ENCODE measurements at regions not wholly inside any gene's neighbourhood (a gene's known extent, or its start where the extent isn't known, plus 50 kb on each side); places are given as distances from the start of the nearest gene placed in this dataset.

DNA sequence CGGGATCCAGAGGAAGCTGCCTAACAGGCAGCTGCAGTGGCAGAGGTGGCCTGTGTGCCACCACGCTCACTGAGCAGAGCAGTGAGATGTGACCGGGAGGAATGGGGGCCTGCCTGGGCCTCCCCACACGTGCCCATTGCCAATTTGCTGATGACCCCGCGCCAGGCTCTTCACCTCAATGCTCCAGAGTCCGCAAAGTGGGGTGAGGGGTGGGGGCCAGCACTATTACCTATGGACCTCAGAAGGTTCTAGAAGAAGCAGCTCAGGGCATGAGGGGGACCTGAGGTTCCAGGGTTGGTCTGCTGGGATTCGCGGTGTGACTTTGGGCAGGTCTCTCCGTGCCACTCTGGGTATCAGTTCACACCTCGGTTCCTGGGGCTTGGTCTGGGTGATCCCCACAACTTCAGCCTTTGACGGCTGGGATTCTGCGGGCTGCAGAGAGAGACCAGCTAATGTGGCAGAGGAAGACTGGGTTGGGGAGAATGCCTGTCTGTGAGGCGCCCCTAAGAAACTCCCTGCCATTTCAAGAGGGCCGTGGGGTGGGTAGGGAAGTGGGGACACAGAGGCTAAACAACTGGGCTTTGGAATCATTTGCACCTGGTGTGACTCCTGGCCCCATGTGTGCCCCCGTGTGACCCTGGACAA, 231.0 kb upstream of the MVB12B start:
- no peaks in the 10 kb centered on the region for H3K4me1 Mint-ChIP-seq (ENCODE audit: insufficient read depth, unreplicated experiment)
- POLR2A ChIA-PET: no interaction called here
- H3K27me3 Mint-ChIP-seq (ENCODE audit: insufficient read depth, unreplicated experiment): peaks cover 37% of the 10 kb centered on the region
- CTCF ChIA-PET: no interaction called here
- intact Hi-C loops (cut with micrococcal nuclease): no loop called here
- no peak for DNase-seq (ENCODE audit: unreplicated experiment)
- no peaks in the 10 kb centered on the region for H3K36me3 Mint-ChIP-seq (ENCODE audit: insufficient read depth, unreplicated experiment)
- no peak overlapping the region for H3K27ac Mint-ChIP-seq (ENCODE audit: low read depth, unreplicated experiment)
- BruUV-seq (replicated peaks): no TSS peak
- TF ChIP-seq, protein P1, sequence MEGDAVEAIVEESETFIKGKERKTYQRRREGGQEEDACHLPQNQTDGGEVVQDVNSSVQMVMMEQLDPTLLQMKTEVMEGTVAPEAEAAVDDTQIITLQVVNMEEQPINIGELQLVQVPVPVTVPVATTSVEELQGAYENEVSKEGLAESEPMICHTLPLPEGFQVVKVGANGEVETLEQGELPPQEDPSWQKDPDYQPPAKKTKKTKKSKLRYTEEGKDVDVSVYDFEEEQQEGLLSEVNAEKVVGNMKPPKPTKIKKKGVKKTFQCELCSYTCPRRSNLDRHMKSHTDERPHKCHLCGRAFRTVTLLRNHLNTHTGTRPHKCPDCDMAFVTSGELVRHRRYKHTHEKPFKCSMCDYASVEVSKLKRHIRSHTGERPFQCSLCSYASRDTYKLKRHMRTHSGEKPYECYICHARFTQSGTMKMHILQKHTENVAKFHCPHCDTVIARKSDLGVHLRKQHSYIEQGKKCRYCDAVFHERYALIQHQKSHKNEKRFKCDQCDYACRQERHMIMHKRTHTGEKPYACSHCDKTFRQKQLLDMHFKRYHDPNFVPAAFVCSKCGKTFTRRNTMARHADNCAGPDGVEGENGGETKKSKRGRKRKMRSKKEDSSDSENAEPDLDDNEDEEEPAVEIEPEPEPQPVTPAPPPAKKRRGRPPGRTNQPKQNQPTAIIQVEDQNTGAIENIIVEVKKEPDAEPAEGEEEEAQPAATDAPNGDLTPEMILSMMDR (IDR thresholded peaks at IDR 0.05; ENCODE audit: unreplicated experiment): no peak
- no peak overlapping the region for H3K4me3 Mint-ChIP-seq (ENCODE audit: unreplicated experiment)
- H3K9me3 Mint-ChIP-seq (ENCODE audit: unreplicated experiment): no peaks in the 10 kb centered on the region

DNA sequence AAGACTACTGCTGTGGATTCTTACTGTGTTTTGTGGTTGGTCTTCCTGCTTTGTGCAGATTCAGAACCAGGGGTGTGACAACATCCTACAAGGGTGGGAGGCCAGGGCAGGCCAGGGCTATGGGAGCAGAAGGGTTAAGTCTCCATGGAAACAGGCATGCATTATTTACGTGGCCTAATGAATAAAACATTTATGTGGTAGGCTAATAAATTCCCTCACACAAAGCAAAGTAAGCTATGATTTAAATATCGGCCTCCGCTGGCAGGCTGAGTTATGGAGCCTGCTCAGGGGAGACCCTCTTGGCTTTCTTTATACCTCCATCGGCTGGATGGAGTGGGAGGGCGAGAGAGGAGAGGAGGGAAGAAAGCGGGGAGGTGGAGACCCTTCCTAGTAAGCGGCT, 230.3 kb upstream of the MVB12B start:
- DNase-seq (ENCODE audit: unreplicated experiment): no peak
- Mint-ChIP-seq H3K4me1 (ENCODE audit: insufficient read depth, unreplicated experiment) (no peaks in the 10 kb centered on the region), H3K9me3 (ENCODE audit: unreplicated experiment) (no peaks in the 10 kb centered on the region), H3K27ac (ENCODE audit: low read depth, unreplicated experiment) (no peak overlapping the region), H3K36me3 (ENCODE audit: insufficient read depth, unreplicated experiment) (no peaks in the 10 kb centered on the region), H3K4me3 (ENCODE audit: unreplicated experiment) (no peak overlapping the region), H3K27me3 (ENCODE audit: insufficient read depth, unreplicated experiment) (peaks cover 37% of the 10 kb centered on the region)
- TF ChIP-seq, protein P1 (IDR thresholded peaks at IDR 0.05; ENCODE audit: unreplicated experiment): no peak
- intact Hi-C loops (cut with micrococcal nuclease): no loop called here
- CTCF ChIA-PET: no interaction called here
- no TSS peak for BruUV-seq (replicated peaks)
- POLR2A ChIA-PET: no interaction called here

DNA sequence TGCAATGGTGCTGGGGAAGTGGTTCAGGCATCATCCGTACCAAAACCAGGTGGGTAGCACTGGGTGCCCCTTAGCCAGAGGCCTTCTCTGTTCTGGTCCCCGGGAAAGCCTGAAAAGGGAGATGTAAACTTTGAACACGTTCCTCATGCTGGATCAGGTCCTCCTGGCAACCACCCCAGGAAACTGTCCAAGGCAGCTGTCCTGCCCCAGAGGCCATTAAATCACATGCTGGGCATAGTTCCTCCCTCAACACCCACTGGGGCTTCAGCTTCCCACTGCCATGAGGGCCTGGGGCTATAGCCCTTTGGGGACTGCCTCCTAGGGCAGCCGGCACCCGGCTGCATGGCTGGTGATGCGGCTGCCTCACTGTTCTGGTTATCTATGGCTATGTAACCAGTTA, 228.9 kb upstream of the MVB12B start:
- CTCF ChIA-PET: no interaction called here
- peaks cover 38% of the 10 kb centered on the region for H3K27me3 Mint-ChIP-seq (ENCODE audit: insufficient read depth, unreplicated experiment)
- H3K4me3 Mint-ChIP-seq (ENCODE audit: unreplicated experiment): no peak overlapping the region
- BruUV-seq (replicated peaks): no TSS peak
- no peak overlapping the region for H3K27ac Mint-ChIP-seq (ENCODE audit: low read depth, unreplicated experiment)
- POLR2A ChIA-PET: no interaction called here
- DNase-seq (ENCODE audit: unreplicated experiment): no peak
- no peaks in the 10 kb centered on the region for H3K36me3 Mint-ChIP-seq (ENCODE audit: insufficient read depth, unreplicated experiment)
- intact Hi-C loops (cut with micrococcal nuclease): no loop called here
- H3K9me3 Mint-ChIP-seq (ENCODE audit: unreplicated experiment): no peaks in the 10 kb centered on the region
- TF ChIP-seq, protein P1 (IDR thresholded peaks at IDR 0.05; ENCODE audit: unreplicated experiment): no peak
- H3K4me1 Mint-ChIP-seq (ENCODE audit: insufficient read depth, unreplicated experiment): no peaks in the 10 kb centered on the region

DNA sequence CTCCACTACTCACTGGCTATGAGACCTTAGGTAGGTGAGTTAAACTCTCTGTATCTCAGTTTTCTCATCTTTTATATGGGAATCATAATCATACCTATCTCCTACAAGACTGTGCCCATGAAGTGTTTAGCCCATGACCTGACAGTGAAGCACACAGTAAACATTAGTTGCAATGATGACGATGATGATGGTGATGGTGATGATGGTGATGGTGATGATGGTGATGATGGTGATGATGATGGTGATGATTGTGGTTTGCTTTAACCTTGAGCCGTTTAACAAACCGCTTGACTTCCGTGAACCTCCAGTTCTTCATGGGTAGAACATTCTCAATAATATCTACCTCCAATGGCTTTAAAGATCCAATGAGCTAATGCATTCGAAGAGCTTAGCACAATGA, 220.2 kb upstream of the MVB12B start:
- H3K27me3 Mint-ChIP-seq (ENCODE audit: insufficient read depth, unreplicated experiment): peaks cover 78% of the 10 kb centered on the region
- TF ChIP-seq, protein P1 (IDR thresholded peaks at IDR 0.05; ENCODE audit: unreplicated experiment): no peak
- intact Hi-C loops (cut with micrococcal nuclease): no loop called here
- no peak for DNase-seq (ENCODE audit: unreplicated experiment)
- no peak overlapping the region for H3K4me3 Mint-ChIP-seq (ENCODE audit: unreplicated experiment)
- no peaks in the 10 kb centered on the region for H3K9me3 Mint-ChIP-seq (ENCODE audit: unreplicated experiment)
- CTCF ChIA-PET: no interaction called here
- H3K4me1 Mint-ChIP-seq (ENCODE audit: insufficient read depth, unreplicated experiment): no peaks in the 10 kb centered on the region
- H3K27ac Mint-ChIP-seq (ENCODE audit: low read depth, unreplicated experiment): no peak overlapping the region
- BruUV-seq (replicated peaks): no TSS peak
- POLR2A ChIA-PET: interaction anchor here (0.8 kb wide), 1 partner anchor 21 kb away, joined by 5 read pairs; no protein-coding TSS in a partner anchor
- H3K36me3 Mint-ChIP-seq (ENCODE audit: insufficient read depth, unreplicated experiment): no peaks in the 10 kb centered on the region

All from MCF 10A (cell line).